OCI-LY7 (cell line): ENCODE measurements at regions not wholly inside any gene's neighbourhood (a gene's known extent, or its start where the extent isn't known, plus 50 kb on each side); places are given as distances from the start of the nearest gene placed in this dataset.

Experiments
- BruUV-seq: library from RNA; stranded (reverse); fragments of 400-500 nt; replicated peaks from 2 replicates; lab custom pipeline; 2021; lab: Mats Ljungman, UMichigan
- CTCF ChIA-PET: fragments of 300-600 bp; sonication (Branson Sonifier 250); formaldehyde crosslinking; loops from one replicate; lab custom pipeline; 2022; ENCODE audit warnings: antibody characterized with exemption; ENCODE audit not compliant: unreplicated experiment; lab: Charles Lee
- POLR2A ChIA-PET: fragments of 300-600 bp; sonication (Branson Sonifier 250); formaldehyde crosslinking; loops from one replicate; lab custom pipeline; 2022; ENCODE audit warnings: antibody characterized with exemption; lab: Charles Lee
- DNase-seq: peaks from one replicate; pipeline ENCODE4 v3.0.0-alpha.2; 2015; ENCODE audit warnings: low spot score
- H2AFZ ChIP-seq: fragments of 200-600 bp; sonication (generic), shearing (Covaris generic); 2 replicates; pipeline ENCODE4 v1.6.1; 2014; ENCODE audit warnings: mild to moderate bottlenecking, antibody characterized with exemption, low read length, moderate library complexity
- H3K27ac ChIP-seq: fragments of 200-600 bp; sonication (generic); 2 replicates; pipeline ENCODE4 v1.5.1; 2014; ENCODE audit warnings: mixed run types, low read depth, mild to moderate bottlenecking, moderate library complexity, low read length, inconsistent platforms; ENCODE audit not compliant: poor library complexity, severe bottlenecking
- H3K36me3 ChIP-seq: fragments of 200-600 bp; sonication (generic); 2 replicates; pipeline ENCODE4 v1.6.1; 2014; ENCODE audit warnings: mild to moderate bottlenecking, antibody characterized with exemption, low read length, moderate library complexity, mixed read lengths; ENCODE audit not compliant: insufficient read depth
- H3K4me1 ChIP-seq: fragments of 200-600 bp; sonication (generic); 2 replicates; pipeline ENCODE4 v1.5.1; 2014; ENCODE audit warnings: mild to moderate bottlenecking, low read length; ENCODE audit not compliant: insufficient read depth, poor library complexity, severe bottlenecking
- H3K4me2 ChIP-seq: fragments of 200-600 bp; sonication (generic); 2 replicates; pipeline ENCODE4 v1.6.1; 2014; ENCODE audit warnings: mild to moderate bottlenecking, low read length
- H3K4me3 ChIP-seq: fragments of 200-600 bp; sonication (generic); 2 replicates; pipeline ENCODE4 v1.5.1; 2014; ENCODE audit warnings: mild to moderate bottlenecking, low read depth, low read length; ENCODE audit not compliant: poor library complexity, severe bottlenecking
- H3K79me2 ChIP-seq: fragments of 200-600 bp; sonication (generic); 2 replicates; pipeline ENCODE4 v1.6.1; 2016; ENCODE audit warnings: low read depth, mild to moderate bottlenecking, low read length, moderate library complexity, mixed read lengths; ENCODE audit not compliant: insufficient read depth
- H3K9me2 ChIP-seq: fragments of 200-600 bp; sonication (generic); 2 replicates; pipeline ENCODE4 v1.6.1; 2016; ENCODE audit warnings: mild to moderate bottlenecking, low read length, mixed read lengths; ENCODE audit not compliant: insufficient read depth
- H3K9me3 ChIP-seq: fragments of 200-600 bp; sonication (generic); 2 replicates; pipeline ENCODE4 v1.6.1; 2014; ENCODE audit warnings: mild to moderate bottlenecking, mixed run types, low read length, mixed read lengths
- H4K20me1 ChIP-seq: fragments of 200-600 bp; sonication (generic); 2 replicates; pipeline ENCODE4 v1.6.1; 2014; ENCODE audit warnings: mild to moderate bottlenecking, antibody characterized with exemption, low read length, moderate library complexity, mixed read lengths; ENCODE audit not compliant: insufficient read depth
- EZH2phosphoT487 ChIP-seq: fragments of 200-600 bp; sonication (generic); IDR thresholded peaks from 2 replicates; pipeline ENCODE4 v1.6.1; 2018; ENCODE audit warnings: low read depth, borderline replicate concordance, mild to moderate bottlenecking, mixed run types, antibody characterized with exemption, low read length, moderate library complexity, mixed read lengths
- intact Hi-C: fragments of 100-400 bp; cut with micrococcal nuclease; formaldehyde crosslinking; loops from one replicate; pipeline ENCODE4 v1.10.0; 2022; ENCODE audit not compliant: unreplicated experiment
- TF ChIP-seq, protein P1 (sequence below): fragments of 200-600 bp; sonication (generic); conservative IDR thresholded peaks from 2 replicates; pipeline ENCODE4 v1.5.1; 2014; ENCODE audit warnings: mild to moderate bottlenecking, antibody characterized with exemption, low read length, moderate library complexity, mixed read lengths

DNA sequence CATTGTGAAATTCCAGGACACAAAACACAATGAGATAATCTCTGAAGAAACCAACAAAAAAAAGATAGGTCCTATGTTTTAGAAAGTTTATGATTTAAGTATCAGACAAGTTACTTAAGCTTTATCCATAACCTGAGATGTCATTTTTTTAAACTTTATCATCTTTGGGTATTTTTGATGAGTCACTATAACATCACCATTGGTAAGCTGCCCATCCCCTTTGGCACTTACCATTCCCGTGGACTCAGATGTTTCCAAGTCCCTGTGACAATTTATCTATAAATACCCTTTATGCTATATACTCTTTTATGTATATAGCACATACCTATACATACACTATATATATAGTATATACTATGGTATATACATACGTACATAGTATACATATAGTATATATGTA lies 198.9 kb upstream of the GEMIN8 start:
- BruUV-seq = no TSS peak
- Histone ChIP-seq H3K79me2 (no peaks in the 10 kb centered on the region), H3K36me3 (no peaks in the 10 kb centered on the region), H2AFZ (no peak overlapping the region), H3K4me3 (no peak overlapping the region), H3K9me2 (no peaks in the 10 kb centered on the region), H3K27ac (no peak overlapping the region), H3K4me2 (no peak overlapping the region), H3K9me3 (no peaks in the 10 kb centered on the region), H4K20me1 (no peaks in the 10 kb centered on the region), H3K4me1 (no peaks in the 10 kb centered on the region)
- CTCF ChIA-PET = no interaction called here
- intact Hi-C loops = no loop called here
- no peak for DNase-seq
- POLR2A ChIA-PET = no interaction called here
- TF ChIP-seq, protein P1, sequence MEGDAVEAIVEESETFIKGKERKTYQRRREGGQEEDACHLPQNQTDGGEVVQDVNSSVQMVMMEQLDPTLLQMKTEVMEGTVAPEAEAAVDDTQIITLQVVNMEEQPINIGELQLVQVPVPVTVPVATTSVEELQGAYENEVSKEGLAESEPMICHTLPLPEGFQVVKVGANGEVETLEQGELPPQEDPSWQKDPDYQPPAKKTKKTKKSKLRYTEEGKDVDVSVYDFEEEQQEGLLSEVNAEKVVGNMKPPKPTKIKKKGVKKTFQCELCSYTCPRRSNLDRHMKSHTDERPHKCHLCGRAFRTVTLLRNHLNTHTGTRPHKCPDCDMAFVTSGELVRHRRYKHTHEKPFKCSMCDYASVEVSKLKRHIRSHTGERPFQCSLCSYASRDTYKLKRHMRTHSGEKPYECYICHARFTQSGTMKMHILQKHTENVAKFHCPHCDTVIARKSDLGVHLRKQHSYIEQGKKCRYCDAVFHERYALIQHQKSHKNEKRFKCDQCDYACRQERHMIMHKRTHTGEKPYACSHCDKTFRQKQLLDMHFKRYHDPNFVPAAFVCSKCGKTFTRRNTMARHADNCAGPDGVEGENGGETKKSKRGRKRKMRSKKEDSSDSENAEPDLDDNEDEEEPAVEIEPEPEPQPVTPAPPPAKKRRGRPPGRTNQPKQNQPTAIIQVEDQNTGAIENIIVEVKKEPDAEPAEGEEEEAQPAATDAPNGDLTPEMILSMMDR = no peak
- no peak for TF ChIP-seq EZH2phosphoT487

DNA sequence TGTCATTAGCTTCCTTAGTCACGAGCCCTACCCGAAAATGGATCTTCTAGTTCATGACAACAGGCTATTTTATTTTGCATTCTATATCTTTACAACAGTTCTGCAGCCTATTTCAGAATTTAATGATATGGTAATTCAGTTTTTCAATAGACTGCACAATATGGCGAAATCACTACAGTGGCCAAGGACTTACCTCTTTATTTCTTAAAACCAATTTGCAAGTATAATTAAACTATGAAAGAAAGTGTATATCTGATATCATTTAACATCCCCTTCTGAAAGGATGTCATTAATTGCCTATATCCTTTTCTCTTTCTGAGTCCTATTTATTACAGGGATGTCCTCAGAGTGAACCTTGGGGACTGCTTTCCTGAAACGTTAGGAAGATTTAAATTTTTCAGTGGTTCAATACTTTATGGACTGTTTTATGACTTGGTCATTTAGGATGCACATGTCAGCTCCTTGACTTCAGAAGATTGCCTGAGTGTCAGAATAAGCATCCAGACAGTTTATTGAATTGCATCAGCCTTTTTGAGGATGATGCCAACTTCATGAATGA lies 190.8 kb upstream of the GEMIN8 start:
- intact Hi-C loops = no loop called here

DNA sequence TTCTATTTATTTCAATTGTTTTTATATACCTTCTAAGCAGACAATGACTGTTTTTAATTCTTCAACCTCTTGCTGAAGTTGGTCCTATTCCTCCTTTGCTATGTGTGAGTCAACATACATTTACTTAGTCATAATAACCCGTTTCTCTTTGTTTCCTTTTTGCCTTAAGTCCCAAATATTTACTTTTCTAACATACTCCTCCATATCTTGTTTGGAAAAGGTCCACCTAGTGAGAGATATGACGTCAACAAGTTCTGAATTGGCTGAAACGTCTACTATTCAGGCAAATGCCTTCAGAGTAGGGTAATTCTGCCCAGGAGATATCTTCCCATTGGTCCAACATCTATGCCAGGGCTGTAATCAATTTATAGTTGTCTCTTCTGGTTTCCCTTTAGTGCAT lies 179.3 kb upstream of the GEMIN8 start:
- Histone ChIP-seq H4K20me1 (no peaks in the 10 kb centered on the region), H3K36me3 (no peaks in the 10 kb centered on the region), H3K4me3 (no peak overlapping the region), H2AFZ (no peak overlapping the region), H3K4me1 (no peaks in the 10 kb centered on the region), H3K9me2 (no peaks in the 10 kb centered on the region), H3K9me3 (no peaks in the 10 kb centered on the region), H3K4me2 (no peak overlapping the region), H3K79me2 (no peaks in the 10 kb centered on the region), H3K27ac (no peak overlapping the region)
- intact Hi-C loops = no loop called here
- no peak for DNase-seq
- ChIA-PET CTCF (no interaction called here), POLR2A (no interaction called here)
- TF ChIP-seq, protein P1 = no peak
- no peak for TF ChIP-seq EZH2phosphoT487
- BruUV-seq = no TSS peak

More for the DNA sequence above, 190.8 kb upstream of the GEMIN8 start:
- H3K9me2 ChIP-seq = no peaks in the 10 kb centered on the region
- no peak for TF ChIP-seq EZH2phosphoT487
- TF ChIP-seq, protein P1 = no peak
- H3K4me1 ChIP-seq = no peaks in the 10 kb centered on the region
- H3K79me2 ChIP-seq = no peaks in the 10 kb centered on the region
- no peak overlapping the region for H2AFZ ChIP-seq
- ChIA-PET CTCF (no interaction called here), POLR2A (no interaction called here)
- H3K9me3 ChIP-seq = no peaks in the 10 kb centered on the region
- H3K4me2 ChIP-seq = no peak overlapping the region
- no peaks in the 10 kb centered on the region for H3K36me3 ChIP-seq
- H3K27ac ChIP-seq = no peak overlapping the region
- DNase-seq = no peak
- no peaks in the 10 kb centered on the region for H4K20me1 ChIP-seq
- BruUV-seq = no TSS peak
- H3K4me3 ChIP-seq = no peak overlapping the region
